ENCODE measurements at regions not wholly inside any gene's neighbourhood (a gene's known extent, or its start where the extent isn't known, plus 50 kb on each side); places are given as distances from the start of the nearest gene placed in this dataset.

DNA sequence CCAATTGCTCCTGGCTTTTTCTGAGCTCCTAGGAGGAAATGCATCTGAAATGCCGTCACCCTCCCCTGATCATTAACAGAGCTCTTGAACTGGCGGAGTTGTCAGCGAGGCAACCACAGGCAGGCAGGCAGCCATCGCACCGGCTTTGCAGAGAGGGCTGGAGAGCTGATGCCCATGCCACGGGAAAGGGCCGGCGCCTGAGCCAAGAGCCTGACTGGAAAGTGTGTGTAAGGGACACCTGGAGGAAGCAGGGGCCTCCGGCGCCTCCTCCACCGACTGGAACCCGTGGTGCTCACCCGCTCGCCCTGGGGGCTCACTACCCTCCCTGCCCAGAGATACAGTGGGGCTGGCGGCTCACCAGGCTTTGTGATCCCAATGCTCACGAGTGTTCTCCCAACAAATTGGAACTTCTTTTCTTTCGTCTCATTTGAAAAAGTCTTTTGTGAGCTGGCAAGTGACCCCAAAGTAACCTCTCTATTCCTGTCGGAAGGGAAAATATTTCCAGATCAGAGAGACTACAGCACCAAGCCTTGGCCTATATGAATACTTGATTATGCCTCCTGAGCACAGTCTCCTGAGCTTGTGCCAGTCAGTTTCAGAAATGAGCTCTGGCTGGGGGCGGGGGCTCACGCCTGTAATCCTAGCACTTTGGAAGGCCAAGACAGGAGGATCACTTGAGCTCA lies 97.7 kb upstream of the SLC25A33 start:
- TF ChIP-seq CTCF (IDR thresholded peaks at IDR 0.05) (no peak), POLR2A (IDR thresholded peaks at IDR 0.05) (no peak)

All from adrenal gland (tissue), 5 donors.